ENCODE measurements at regions not wholly inside any gene's neighbourhood (a gene's known extent, or its start where the extent isn't known, plus 50 kb on each side); places are given as distances from the start of the nearest gene placed in this dataset.

- Histone ChIP-seq H3K79me2 (ENCODE audit: low read length) (no peaks in the 10 kb centered on the region), H3K27ac (ENCODE audit: low read length) (no peak overlapping the region), H3K9me3 (ENCODE audit: insufficient read depth, low read length) (no peaks in the 10 kb centered on the region), H2AFZ (ENCODE audit: low read depth, low read length) (no peak overlapping the region), H3K36me3 (replicated peaks; ENCODE audit: low read depth, low read length) (no peaks in the 10 kb centered on the region), H3K4me3 (ENCODE audit: low read length) (no peak overlapping the region), H4K20me1 (ENCODE audit: insufficient read depth, low read length) (no peaks in the 10 kb centered on the region), H3K9ac (ENCODE audit: low read length) (no peak overlapping the region), H3K4me1 (ENCODE audit: low read length) (peaks cover 11% of the 10 kb centered on the region), H3K4me2 (ENCODE audit: low read length) (no peak overlapping the region), H3K27me3 (ENCODE audit: low read depth, low read length) (no peaks in the 10 kb centered on the region)
- TF ChIP-seq CTCF (IDR thresholded peaks at IDR 0.05; ENCODE audit: low read depth, low read length) (no peak), EZH2phosphoT487 (IDR thresholded peaks at IDR 0.05; ENCODE audit: low read depth) (no peak)
These were observed 152.8 kb downstream of the BCL11A start for GRCh38 chr2:60400462-60401246.

GRCh38 chr2:60394463-60394862 is 159.0 kb downstream of the BCL11A start:
- H3K4me2 ChIP-seq (ENCODE audit: low read length) = no peak overlapping the region
- no peaks in the 10 kb centered on the region for H4K20me1 ChIP-seq (ENCODE audit: insufficient read depth, low read length)
- no peak overlapping the region for H3K27ac ChIP-seq (ENCODE audit: low read length)
- H3K36me3 ChIP-seq (replicated peaks; ENCODE audit: low read depth, low read length) = no peaks in the 10 kb centered on the region
- H2AFZ ChIP-seq (ENCODE audit: low read depth, low read length) = no peak overlapping the region
- H3K9ac ChIP-seq (ENCODE audit: low read length) = no peak overlapping the region
- no peaks in the 10 kb centered on the region for H3K27me3 ChIP-seq (ENCODE audit: low read depth, low read length)
- H3K9me3 ChIP-seq (ENCODE audit: insufficient read depth, low read length) = no peaks in the 10 kb centered on the region
- peaks cover 31% of the 10 kb centered on the region for H3K4me1 ChIP-seq (ENCODE audit: low read length)
- no peak for TF ChIP-seq CTCF (IDR thresholded peaks at IDR 0.05; ENCODE audit: low read depth, low read length)
- no peak for TF ChIP-seq EZH2phosphoT487 (IDR thresholded peaks at IDR 0.05; ENCODE audit: low read depth)
- no peaks in the 10 kb centered on the region for H3K79me2 ChIP-seq (ENCODE audit: low read length)
- no peak overlapping the region for H3K4me3 ChIP-seq (ENCODE audit: low read length)

GRCh38 chr2:60391649-60392375 is 161.6 kb downstream of the BCL11A start:
- no peak for TF ChIP-seq EZH2phosphoT487 (IDR thresholded peaks at IDR 0.05; ENCODE audit: low read depth)
- no peak for TF ChIP-seq CTCF (IDR thresholded peaks at IDR 0.05; ENCODE audit: low read depth, low read length)
- H3K4me3 ChIP-seq (ENCODE audit: low read length) = no peak overlapping the region
- no peaks in the 10 kb centered on the region for H3K9me3 ChIP-seq (ENCODE audit: insufficient read depth, low read length)
- no peak overlapping the region for H3K9ac ChIP-seq (ENCODE audit: low read length)
- H2AFZ ChIP-seq (ENCODE audit: low read depth, low read length) = 0 out of 2 replicates have a peak overlapping the region, but pooled peaks have one; percentile 62
- no peaks in the 10 kb centered on the region for H4K20me1 ChIP-seq (ENCODE audit: insufficient read depth, low read length)
- no peaks in the 10 kb centered on the region for H3K27me3 ChIP-seq (ENCODE audit: low read depth, low read length)
- H3K27ac ChIP-seq (ENCODE audit: low read length) = no peak overlapping the region
- peak overlapping the region; percentile 35 for H3K4me2 ChIP-seq (ENCODE audit: low read length)
- H3K36me3 ChIP-seq (replicated peaks; ENCODE audit: low read depth, low read length) = no peaks in the 10 kb centered on the region
- H3K79me2 ChIP-seq (ENCODE audit: low read length) = no peaks in the 10 kb centered on the region
- H3K4me1 ChIP-seq (ENCODE audit: low read length) = peaks cover 31% of the 10 kb centered on the region

- Histone ChIP-seq H3K4me2 (ENCODE audit: low read length) (peak overlapping the region; percentile 35), H3K4me1 (ENCODE audit: low read length) (peaks cover 31% of the 10 kb centered on the region), H3K27me3 (ENCODE audit: low read depth, low read length) (no peaks in the 10 kb centered on the region), H2AFZ (ENCODE audit: low read depth, low read length) (0 out of 2 replicates have a peak overlapping the region, but pooled peaks have one; percentile 62), H3K79me2 (ENCODE audit: low read length) (no peaks in the 10 kb centered on the region), H3K27ac (ENCODE audit: low read length) (no peak overlapping the region), H4K20me1 (ENCODE audit: insufficient read depth, low read length) (no peaks in the 10 kb centered on the region), H3K9ac (ENCODE audit: low read length) (no peak overlapping the region), H3K4me3 (ENCODE audit: low read length) (no peak overlapping the region), H3K36me3 (replicated peaks; ENCODE audit: low read depth, low read length) (no peaks in the 10 kb centered on the region), H3K9me3 (ENCODE audit: insufficient read depth, low read length) (no peaks in the 10 kb centered on the region)
- TF ChIP-seq CTCF (IDR thresholded peaks at IDR 0.05; ENCODE audit: low read depth, low read length) (no peak), EZH2phosphoT487 (IDR thresholded peaks at IDR 0.05; ENCODE audit: low read depth) (no peak)
These were observed 162.2 kb downstream of the BCL11A start for GRCh38 chr2:60391230-60391629.

All from OCI-LY3 (cell line).